ENCODE measurements at regions not wholly inside any gene's neighbourhood (a gene's known extent, or its start where the extent isn't known, plus 50 kb on each side); places are given as distances from the start of the nearest gene placed in this dataset.
"Not testable (repeated sequence)": the region's sequence is repeated elsewhere in the genome, so short reads cannot be mapped to it uniquely, and the experiment has no call there.

DNA sequence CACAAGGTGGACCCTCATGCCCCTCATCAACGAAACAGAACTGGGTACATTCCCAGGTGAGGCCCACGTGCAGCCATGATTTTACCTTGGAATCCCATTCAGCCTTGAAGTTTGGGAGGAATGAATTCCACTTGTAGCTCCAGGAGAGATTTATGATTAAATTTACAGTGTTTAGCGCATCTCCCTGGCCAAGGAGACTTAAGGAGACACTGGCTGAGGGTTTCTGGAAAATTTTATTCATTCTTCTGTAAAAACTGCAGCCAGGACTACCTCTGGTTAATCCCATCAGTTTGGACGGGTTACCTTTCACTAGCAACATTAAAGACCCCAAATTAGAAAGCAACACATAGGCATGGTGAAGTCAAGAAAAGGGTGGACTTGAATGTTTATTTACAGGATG lies 87.2 kb upstream of the SMURF2 start:
- no peak for TF ChIP-seq POLR2A (IDR thresholded peaks at IDR 0.05)
- TF ChIP-seq, protein P1, sequence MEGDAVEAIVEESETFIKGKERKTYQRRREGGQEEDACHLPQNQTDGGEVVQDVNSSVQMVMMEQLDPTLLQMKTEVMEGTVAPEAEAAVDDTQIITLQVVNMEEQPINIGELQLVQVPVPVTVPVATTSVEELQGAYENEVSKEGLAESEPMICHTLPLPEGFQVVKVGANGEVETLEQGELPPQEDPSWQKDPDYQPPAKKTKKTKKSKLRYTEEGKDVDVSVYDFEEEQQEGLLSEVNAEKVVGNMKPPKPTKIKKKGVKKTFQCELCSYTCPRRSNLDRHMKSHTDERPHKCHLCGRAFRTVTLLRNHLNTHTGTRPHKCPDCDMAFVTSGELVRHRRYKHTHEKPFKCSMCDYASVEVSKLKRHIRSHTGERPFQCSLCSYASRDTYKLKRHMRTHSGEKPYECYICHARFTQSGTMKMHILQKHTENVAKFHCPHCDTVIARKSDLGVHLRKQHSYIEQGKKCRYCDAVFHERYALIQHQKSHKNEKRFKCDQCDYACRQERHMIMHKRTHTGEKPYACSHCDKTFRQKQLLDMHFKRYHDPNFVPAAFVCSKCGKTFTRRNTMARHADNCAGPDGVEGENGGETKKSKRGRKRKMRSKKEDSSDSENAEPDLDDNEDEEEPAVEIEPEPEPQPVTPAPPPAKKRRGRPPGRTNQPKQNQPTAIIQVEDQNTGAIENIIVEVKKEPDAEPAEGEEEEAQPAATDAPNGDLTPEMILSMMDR (IDR thresholded peaks at IDR 0.05): no peak
- Histone ChIP-seq H3K9me3 (no peaks in the 10 kb centered on the region), H3K36me3 (replicated peaks in 1 of 2; ENCODE audit: insufficient read depth in 1 of 2, low read depth in 2 of 2) (peaks cover 3% of the 10 kb centered on the region in 2 donors), H3K27ac (no peak overlapping the region), H3K27me3 (no peaks in the 10 kb centered on the region), H3K4me1 (peaks cover 10% of the 10 kb centered on the region), H3K4me3 (no peak overlapping the region)
- intact Hi-C loops (cut with DNase I): no loop called here
- DNase-seq: no peak
- WGBS, 2 donors: 87 to 92% methylated on average over 4 of the region's 4 CpGs
- ATAC-seq: no peak

DNA sequence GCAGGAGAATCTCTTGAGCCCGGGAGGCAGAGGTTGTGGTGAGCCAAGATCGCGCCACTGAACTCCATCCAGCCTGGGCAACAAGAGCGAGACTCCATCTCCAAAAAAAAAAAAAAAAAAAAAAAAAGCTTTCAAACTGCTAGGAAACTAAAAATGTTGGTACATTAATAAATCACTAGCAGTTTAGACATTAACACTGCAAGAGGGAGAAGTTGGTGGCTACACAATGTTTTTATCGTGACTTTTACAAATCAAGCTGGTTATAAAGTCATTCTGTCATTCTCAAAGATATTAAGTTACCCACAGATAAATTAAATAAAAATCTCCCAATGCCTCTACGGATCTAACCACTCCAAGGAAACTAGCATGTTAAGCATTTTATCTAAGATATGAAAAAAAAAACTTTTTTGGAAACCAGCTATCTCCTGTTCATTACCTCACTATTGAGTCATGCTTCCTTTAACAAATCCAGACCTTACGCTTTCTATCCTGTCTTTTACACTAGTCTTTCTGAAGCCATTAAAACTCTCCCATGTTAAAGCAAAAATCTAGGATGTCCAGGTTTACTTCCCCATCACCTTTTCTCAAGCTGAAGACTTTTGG lies 85.9 kb upstream of the SMURF2 start:
- Histone ChIP-seq H3K9me3 (no peaks in the 10 kb centered on the region), H3K4me1 (peaks cover 10% of the 10 kb centered on the region), H3K27ac (peak overlapping the region in 2 of 4 donors; percentile 38 to 42), H3K27me3 (no peaks in the 10 kb centered on the region), H3K36me3 (replicated peaks in 1 of 2; ENCODE audit: insufficient read depth in 1 of 2, low read depth in 2 of 2) (peaks cover 3% of the 10 kb centered on the region in 2 donors), H3K4me3 (no peak overlapping the region)
- peak; percentile 48 for ATAC-seq
- DNase-seq: no peak
- intact Hi-C loops (cut with DNase I): no loop called here
- WGBS, 2 donors: 57 to 61% methylated on average over 7 of the region's 7 CpGs
- no peak for TF ChIP-seq POLR2A (IDR thresholded peaks at IDR 0.05)
- TF ChIP-seq, protein P1 (IDR thresholded peaks at IDR 0.05): no peak

DNA sequence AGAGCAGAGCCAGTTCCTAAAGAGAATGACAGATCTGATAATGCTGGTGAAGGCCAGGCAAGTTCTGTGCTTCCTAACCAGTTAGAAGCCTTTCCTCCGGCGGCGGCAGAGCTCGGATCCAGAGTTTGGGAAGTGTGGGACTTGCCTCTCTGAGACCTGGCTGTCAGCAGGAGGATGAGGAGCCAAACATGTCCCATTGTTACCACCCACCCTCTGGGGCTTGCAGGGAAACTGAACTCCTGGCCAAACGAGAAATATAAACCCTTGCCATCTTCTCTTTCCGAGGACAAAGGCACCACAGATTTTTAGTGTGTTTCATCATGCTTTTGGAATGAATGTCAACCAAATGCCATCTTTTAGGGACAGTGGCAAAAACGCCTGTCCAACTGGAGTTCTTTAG lies 80.2 kb upstream of the SMURF2 start:
- Histone ChIP-seq H3K36me3 (replicated peaks in 1 of 2; ENCODE audit: insufficient read depth in 1 of 2, low read depth in 2 of 2) (no peaks in the 10 kb centered on the region), H3K9me3 (no peaks in the 10 kb centered on the region), H3K27me3 (no peaks in the 10 kb centered on the region), H3K4me3 (no peak overlapping the region), H3K27ac (peak overlapping the region in 2 of 4 donors; percentile 61 to 71), H3K4me1 (peaks cover 22% of the 10 kb centered on the region)
- ATAC-seq (no peak), DNase-seq (no peak)
- WGBS, 2 donors: 76 to 84% methylated on average over 6 of the region's 7 CpGs
- intact Hi-C loops (cut with DNase I): no loop called here
- TF ChIP-seq, protein P1 (IDR thresholded peaks at IDR 0.05): no peak
- no peak for TF ChIP-seq POLR2A (IDR thresholded peaks at IDR 0.05)

DNA sequence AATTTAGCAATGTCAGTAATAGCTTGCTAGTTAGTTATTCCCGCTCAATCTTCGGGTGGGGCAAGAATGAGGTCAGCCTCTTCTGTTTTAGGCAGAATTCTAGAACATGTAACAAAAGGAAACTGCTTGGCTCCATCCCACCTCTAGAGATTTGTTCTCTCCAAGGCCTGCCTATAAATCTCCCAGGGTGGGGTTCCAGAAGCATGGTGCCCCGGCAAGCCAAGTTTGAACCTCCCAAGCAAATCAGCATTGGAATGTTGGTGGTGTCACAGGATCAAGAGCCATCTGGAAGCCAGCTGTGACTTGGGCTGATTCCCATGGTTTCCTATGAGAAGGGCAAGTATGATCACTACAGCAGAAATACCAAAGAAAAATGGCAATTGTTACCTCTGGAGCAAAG lies 79.8 kb upstream of the SMURF2 start:
- 67 to 71% methylated on average over 2 to 3 of the region's 3 CpGs for WGBS, 2 donors
- intact Hi-C loops (cut with DNase I); H3K9me3 ChIP-seq; H3K27me3 ChIP-seq; H3K4me3 ChIP-seq; H3K36me3 ChIP-seq (replicated peaks in 1 of 2; ENCODE audit: insufficient read depth in 1 of 2, low read depth in 2 of 2); ATAC-seq: not testable (repeated sequence)
- H3K27ac ChIP-seq: peak overlapping the region in 2 of 4 donors; percentile 61 to 71
- peaks cover 18% of the 10 kb centered on the region for H3K4me1 ChIP-seq
- DNase-seq: peak in 3 of 4 donors; percentile 9 to 29 (median 28)

DNA sequence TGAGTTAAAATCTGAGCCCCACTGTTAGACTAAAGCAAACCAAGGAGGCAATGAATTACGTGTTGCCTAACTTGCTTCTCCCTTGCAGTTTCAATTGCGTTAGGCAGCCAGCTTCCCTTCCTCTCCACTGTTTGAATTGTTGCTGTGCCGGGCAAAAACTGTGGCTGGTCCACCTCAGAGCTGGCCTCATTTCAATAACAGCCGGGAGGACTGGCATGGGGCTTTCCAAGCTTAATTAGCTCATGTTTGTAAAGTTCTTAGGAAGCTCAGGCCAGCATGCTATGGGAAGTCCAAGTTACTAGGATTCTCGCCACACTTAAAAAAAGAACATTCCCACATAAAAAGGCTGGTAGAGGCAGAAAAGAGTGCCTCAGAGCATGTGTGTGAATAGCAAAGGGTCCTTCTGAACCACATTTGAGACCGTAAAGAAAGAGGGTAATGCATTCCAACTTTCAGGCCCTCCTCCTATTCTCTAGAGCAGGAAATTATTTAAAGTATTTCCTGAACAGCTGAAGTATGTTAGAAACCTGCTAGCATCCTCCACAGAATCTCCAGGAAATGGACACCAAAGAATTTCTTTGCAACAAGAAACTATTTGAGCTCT lies 79.0 kb upstream of the SMURF2 start:
- no peaks in the 10 kb centered on the region for H3K36me3 ChIP-seq (replicated peaks in 1 of 2; ENCODE audit: insufficient read depth in 1 of 2, low read depth in 2 of 2)
- ATAC-seq (peak; percentile 64), DNase-seq (peak; percentile 20 to 45 (median 24))
- TF ChIP-seq, protein P1 (IDR thresholded peaks at IDR 0.05): no peak
- TF ChIP-seq POLR2A (IDR thresholded peaks at IDR 0.05): no peak
- H3K9me3 ChIP-seq: no peaks in the 10 kb centered on the region
- H3K27ac ChIP-seq: peak overlapping the region in 3 of 4 donors; percentile 26 to 71 (median 61)
- peaks cover 15% of the 10 kb centered on the region for H3K4me1 ChIP-seq
- intact Hi-C loops (cut with DNase I): no loop called here
- 37 to 50% methylated on average over 6 of the region's 6 CpGs for WGBS, 2 donors
- H3K27me3 ChIP-seq: no peaks in the 10 kb centered on the region
- no peak overlapping the region for H3K4me3 ChIP-seq
